ENCODE measurements at regions not wholly inside any gene's neighbourhood (a gene's known extent, or its start where the extent isn't known, plus 50 kb on each side); places are given as distances from the start of the nearest gene placed in this dataset.

DNA sequence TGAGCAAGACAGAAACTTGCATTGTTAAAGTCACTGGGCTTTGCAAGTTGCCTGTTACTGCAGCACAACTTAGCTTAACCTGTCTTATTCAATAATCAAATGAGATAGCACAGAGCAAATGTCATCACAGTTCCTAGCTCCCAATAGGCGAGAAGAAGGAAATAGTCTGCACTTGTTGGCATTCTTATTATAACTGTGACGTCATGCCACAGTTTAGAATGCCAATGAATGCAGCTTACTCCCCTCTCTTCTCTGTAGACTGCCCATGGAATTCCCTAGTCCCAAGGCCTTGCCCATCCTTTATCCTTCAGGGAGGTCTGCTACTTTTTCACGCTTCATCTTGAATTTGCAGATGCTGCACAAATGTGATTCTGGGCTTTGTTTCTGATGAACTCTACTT lies 1094.9 kb upstream of the AUTS2 start:
- TF ChIP-seq, protein P1, sequence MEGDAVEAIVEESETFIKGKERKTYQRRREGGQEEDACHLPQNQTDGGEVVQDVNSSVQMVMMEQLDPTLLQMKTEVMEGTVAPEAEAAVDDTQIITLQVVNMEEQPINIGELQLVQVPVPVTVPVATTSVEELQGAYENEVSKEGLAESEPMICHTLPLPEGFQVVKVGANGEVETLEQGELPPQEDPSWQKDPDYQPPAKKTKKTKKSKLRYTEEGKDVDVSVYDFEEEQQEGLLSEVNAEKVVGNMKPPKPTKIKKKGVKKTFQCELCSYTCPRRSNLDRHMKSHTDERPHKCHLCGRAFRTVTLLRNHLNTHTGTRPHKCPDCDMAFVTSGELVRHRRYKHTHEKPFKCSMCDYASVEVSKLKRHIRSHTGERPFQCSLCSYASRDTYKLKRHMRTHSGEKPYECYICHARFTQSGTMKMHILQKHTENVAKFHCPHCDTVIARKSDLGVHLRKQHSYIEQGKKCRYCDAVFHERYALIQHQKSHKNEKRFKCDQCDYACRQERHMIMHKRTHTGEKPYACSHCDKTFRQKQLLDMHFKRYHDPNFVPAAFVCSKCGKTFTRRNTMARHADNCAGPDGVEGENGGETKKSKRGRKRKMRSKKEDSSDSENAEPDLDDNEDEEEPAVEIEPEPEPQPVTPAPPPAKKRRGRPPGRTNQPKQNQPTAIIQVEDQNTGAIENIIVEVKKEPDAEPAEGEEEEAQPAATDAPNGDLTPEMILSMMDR (IDR thresholded peaks at IDR 0.05) = no peak
- no peak for TF ChIP-seq POLR2A (IDR thresholded peaks at IDR 0.05)
